T-helper 1 cell treated with Interleukin-12 subunit alpha and Interleukin-12 subunit beta and Interleukin-4 antibody, amounts not matched to agents 30 μg/mL and 1 μg/mL, for 36 hours (primary cell): ENCODE measurements at regions not wholly inside any gene's neighbourhood (a gene's known extent, or its start where the extent isn't known, plus 50 kb on each side); places are given as distances from the start of the nearest gene placed in this dataset.

ENCODE experiments used
- H3K27ac Mint-ChIP-seq: one replicate; pipeline ENCODE4 v1.8.0; 2021; ENCODE audit warnings: mild to moderate bottlenecking, mixed read lengths
- H3K27me3 Mint-ChIP-seq: one replicate; pipeline ENCODE4 v1.8.0; 2021; ENCODE audit warnings: low read depth, mixed read lengths
- H3K36me3 Mint-ChIP-seq: one replicate; pipeline ENCODE4 v1.8.0; 2021; ENCODE audit warnings: low read depth, mixed read lengths
- H3K4me1 Mint-ChIP-seq: one replicate; pipeline ENCODE4 v1.8.0; 2021; ENCODE audit warnings: low read depth, mixed read lengths
- H3K4me3 Mint-ChIP-seq: one replicate; pipeline ENCODE4 v1.8.0; 2021; ENCODE audit warnings: mild to moderate bottlenecking, moderate library complexity, mixed read lengths
- H3K9me3 Mint-ChIP-seq: one replicate; pipeline ENCODE4 v1.8.0; 2021; ENCODE audit warnings: mixed read lengths

- peak overlapping the region; percentile 33 for H3K4me3 Mint-ChIP-seq
- H3K27ac Mint-ChIP-seq, result peak overlapping the region; percentile 46
- peaks cover 3% of the 10 kb centered on the region for H3K4me1 Mint-ChIP-seq
- no peaks in the 10 kb centered on the region for H3K9me3 Mint-ChIP-seq
- peaks cover 12% of the 10 kb centered on the region for H3K27me3 Mint-ChIP-seq
- no peaks in the 10 kb centered on the region for H3K36me3 Mint-ChIP-seq
Observed at GRCh38 chr7:142320883-142321282, 63.0 kb upstream of the PRSS58 start.

- Mint-ChIP-seq H3K27me3 (peaks cover 17% of the 10 kb centered on the region), H3K36me3 (no peaks in the 10 kb centered on the region), H3K27ac (peak overlapping the region; percentile 78), H3K4me1 (peaks cover 3% of the 10 kb centered on the region), H3K9me3 (no peaks in the 10 kb centered on the region), H3K4me3 (peak overlapping the region; percentile 66)
Observed at GRCh38 chr7:142319970-142320369, 62.1 kb upstream of the PRSS58 start.

GRCh38 chr7:142314281-142314680 is 56.4 kb upstream of the PRSS58 start:
- H3K27ac Mint-ChIP-seq, result no peak overlapping the region
- no peaks in the 10 kb centered on the region for H3K9me3 Mint-ChIP-seq
- H3K4me1 Mint-ChIP-seq, result peaks cover 5% of the 10 kb centered on the region
- H3K27me3 Mint-ChIP-seq, result peaks cover 49% of the 10 kb centered on the region
- no peaks in the 10 kb centered on the region for H3K36me3 Mint-ChIP-seq
- H3K4me3 Mint-ChIP-seq, result no peak overlapping the region

- peaks cover 5% of the 10 kb centered on the region for H3K4me1 Mint-ChIP-seq
- H3K9me3 Mint-ChIP-seq, result no peaks in the 10 kb centered on the region
- peaks cover 49% of the 10 kb centered on the region for H3K27me3 Mint-ChIP-seq
- no peak overlapping the region for H3K27ac Mint-ChIP-seq
- H3K4me3 Mint-ChIP-seq, result no peak overlapping the region
- H3K36me3 Mint-ChIP-seq, result no peaks in the 10 kb centered on the region
Observed at GRCh38 chr7:142313528-142313927, 55.7 kb upstream of the PRSS58 start.

GRCh38 chr7:142311876-142312275 is 54.0 kb upstream of the PRSS58 start:
- no peaks in the 10 kb centered on the region for H3K36me3 Mint-ChIP-seq
- H3K9me3 Mint-ChIP-seq, result no peaks in the 10 kb centered on the region
- no peak overlapping the region for H3K27ac Mint-ChIP-seq
- H3K4me3 Mint-ChIP-seq, result no peak overlapping the region
- H3K27me3 Mint-ChIP-seq, result peaks cover 44% of the 10 kb centered on the region
- H3K4me1 Mint-ChIP-seq, result peaks cover 5% of the 10 kb centered on the region

- H3K27me3 Mint-ChIP-seq, result peaks cover 28% of the 10 kb centered on the region
- no peaks in the 10 kb centered on the region for H3K9me3 Mint-ChIP-seq
- peaks cover 5% of the 10 kb centered on the region for H3K4me1 Mint-ChIP-seq
- H3K36me3 Mint-ChIP-seq, result no peaks in the 10 kb centered on the region
- H3K27ac Mint-ChIP-seq, result no peak overlapping the region
- H3K4me3 Mint-ChIP-seq, result no peak overlapping the region
Observed at GRCh38 chr7:142308918-142309317, 51.1 kb upstream of the PRSS58 start.

- Mint-ChIP-seq H3K4me1 (peaks cover 6% of the 10 kb centered on the region), H3K27ac (no peak overlapping the region), H3K36me3 (no peaks in the 10 kb centered on the region), H3K4me3 (no peak overlapping the region), H3K27me3 (peaks cover 32% of the 10 kb centered on the region), H3K9me3 (no peaks in the 10 kb centered on the region)
Observed at GRCh38 chr7:142308326-142308725, 50.5 kb upstream of the PRSS58 start.
